Type B pancreatic cell (in vitro differentiated cells): ENCODE measurements at regions not wholly inside any gene's neighbourhood (a gene's known extent, or its start where the extent isn't known, plus 50 kb on each side); places are given as distances from the start of the nearest gene placed in this dataset.

Experiments used
- DNase-seq: peaks from one replicate; pipeline ENCODE4 v3.0.0; 2021; ENCODE audit warnings: mixed read lengths; ENCODE audit not compliant: unreplicated experiment; ENCODE audit errors: extremely low spot score
- H3K27ac Mint-ChIP-seq: 2 replicates; pipeline ENCODE4 v1.8.0; 2021; ENCODE audit warnings: mild to moderate bottlenecking, mixed read lengths
- H3K27me3 Mint-ChIP-seq: 2 replicates; pipeline ENCODE4 v1.8.0; 2021; ENCODE audit warnings: mixed read lengths
- H3K36me3 Mint-ChIP-seq: 2 replicates; pipeline ENCODE4 v1.8.0; 2021; ENCODE audit warnings: mixed read lengths
- H3K4me1 Mint-ChIP-seq: one replicate; pipeline ENCODE4 v1.8.0; 2021; ENCODE audit warnings: mixed read lengths; ENCODE audit not compliant: unreplicated experiment
- H3K4me3 Mint-ChIP-seq: 2 replicates; pipeline ENCODE4 v1.8.0; 2021; ENCODE audit warnings: mild to moderate bottlenecking, mixed read lengths
- H3K9me3 Mint-ChIP-seq: 2 replicates; pipeline ENCODE4 v1.8.0; 2021; ENCODE audit warnings: mixed read lengths
- CTCF ChIP-seq: fragments of 200-600 bp; sonication (generic); conservative IDR thresholded peaks from 2 replicates; pipeline ENCODE4 v1.5.0; 2021; ENCODE audit warnings: antibody characterized with exemption, mild to moderate bottlenecking

DNA sequence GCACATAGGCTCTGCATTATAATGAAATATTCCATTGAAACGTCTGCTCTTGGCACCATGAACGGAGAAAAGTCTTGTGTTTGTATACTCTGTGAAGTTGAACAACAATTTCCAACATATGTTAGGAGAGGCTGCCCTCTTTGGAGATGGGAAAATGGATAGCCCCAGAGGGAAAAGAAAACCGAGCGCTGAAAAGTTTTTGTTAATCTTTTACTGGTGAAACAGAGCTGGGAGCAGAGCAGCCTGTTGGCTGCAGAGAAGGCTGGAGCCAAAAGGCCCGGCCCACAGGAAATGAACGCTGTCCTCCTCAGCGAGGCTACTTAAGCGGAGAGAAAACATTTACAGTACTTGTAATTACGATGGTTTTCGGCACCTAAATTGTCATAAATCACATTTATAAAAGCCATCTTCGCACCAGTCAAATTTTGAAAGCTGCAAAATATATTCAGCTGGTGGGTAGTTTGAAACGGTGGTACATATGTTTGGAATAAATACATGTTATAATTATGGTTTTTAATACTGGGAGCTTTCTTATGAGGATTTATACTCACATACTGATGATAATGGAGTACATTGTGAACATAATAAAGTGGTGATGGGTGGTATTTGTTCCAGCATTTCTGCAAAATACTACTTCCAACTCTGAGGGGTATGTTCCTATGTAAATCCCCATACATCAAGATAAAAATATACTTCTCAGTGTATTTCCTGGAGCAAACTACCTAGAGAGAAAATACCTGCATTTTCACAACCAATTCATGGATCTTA, 129.6 kb upstream of the CNTLN start:
- H3K9me3 Mint-ChIP-seq, result no peaks in the 10 kb centered on the region
- no peaks in the 10 kb centered on the region for H3K27me3 Mint-ChIP-seq
- peak overlapping the region; percentile 65 for H3K4me3 Mint-ChIP-seq
- H3K4me1 Mint-ChIP-seq, result peaks cover 12% of the 10 kb centered on the region
- no peak for TF ChIP-seq CTCF
- no peak overlapping the region for H3K27ac Mint-ChIP-seq
- DNase-seq, result no peak
- H3K36me3 Mint-ChIP-seq, result no peaks in the 10 kb centered on the region

GRCh38 chr9:17004500-17004899, 130.3 kb upstream of the CNTLN start:
- H3K27me3 Mint-ChIP-seq, result no peaks in the 10 kb centered on the region
- no peak for TF ChIP-seq CTCF
- DNase-seq, result no peak
- H3K27ac Mint-ChIP-seq, result no peak overlapping the region
- H3K36me3 Mint-ChIP-seq, result no peaks in the 10 kb centered on the region
- H3K4me1 Mint-ChIP-seq, result peaks cover 12% of the 10 kb centered on the region
- no peak overlapping the region for H3K4me3 Mint-ChIP-seq
- no peaks in the 10 kb centered on the region for H3K9me3 Mint-ChIP-seq

- Mint-ChIP-seq H3K27me3 (no peaks in the 10 kb centered on the region), H3K4me1 (peaks cover 12% of the 10 kb centered on the region)
These were observed 131.1 kb upstream of the CNTLN start for GRCh38 chr9:17003576-17004240.

DNA sequence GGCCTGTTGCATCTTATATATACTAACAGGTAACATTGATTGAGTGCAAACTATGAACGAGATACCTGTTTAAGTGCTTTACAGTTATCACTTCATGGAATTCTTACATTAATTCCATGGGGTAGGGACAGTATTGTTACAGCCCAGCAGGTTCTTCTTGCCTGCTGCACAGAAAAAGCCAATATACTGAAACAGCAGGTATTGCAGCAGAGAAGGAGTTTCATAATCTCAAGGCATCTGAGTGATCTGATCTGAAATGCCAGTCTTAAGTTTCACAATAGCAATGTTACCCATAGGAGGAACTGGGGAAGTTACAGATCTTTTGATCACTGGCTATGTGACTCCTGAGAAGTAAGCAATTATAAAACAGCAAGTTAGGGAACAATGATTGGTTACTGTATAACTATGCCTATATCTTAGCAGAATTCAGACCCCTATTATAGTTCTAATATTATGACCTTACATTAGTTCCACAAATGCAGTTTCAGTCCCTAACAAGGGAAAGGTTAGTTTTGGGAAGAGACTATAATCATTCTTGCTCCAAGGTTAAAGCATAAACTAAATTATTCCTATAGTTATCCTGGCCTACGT, 126.5 kb upstream of the BNC2 start:
- Mint-ChIP-seq H3K9me3 (peaks cover 14% of the 10 kb centered on the region), H3K4me1 (no peaks in the 10 kb centered on the region), H3K4me3 (no peak overlapping the region), H3K27ac (no peak overlapping the region), H3K36me3 (no peaks in the 10 kb centered on the region), H3K27me3 (no peaks in the 10 kb centered on the region)
- TF ChIP-seq CTCF, result no peak
- no peak for DNase-seq

More at GRCh38 chr9:17003576-17004240, 131.1 kb upstream of the CNTLN start:
- Mint-ChIP-seq H3K9me3 (no peaks in the 10 kb centered on the region), H3K27ac (no peak overlapping the region), H3K4me3 (no peak overlapping the region), H3K36me3 (no peaks in the 10 kb centered on the region)
- DNase-seq, result no peak
- TF ChIP-seq CTCF, result no peak

GRCh38 chr9:16992138-16992537, 121.7 kb upstream of the BNC2 start:
- peaks cover 14% of the 10 kb centered on the region for H3K9me3 Mint-ChIP-seq
- DNase-seq, result no peak
- H3K4me1 Mint-ChIP-seq, result peaks cover under 1% of the 10 kb centered on the region
- no peak overlapping the region for H3K4me3 Mint-ChIP-seq
- H3K27ac Mint-ChIP-seq, result no peak overlapping the region
- H3K36me3 Mint-ChIP-seq, result no peaks in the 10 kb centered on the region
- H3K27me3 Mint-ChIP-seq, result peaks cover 3% of the 10 kb centered on the region
- no peak for TF ChIP-seq CTCF
